H1 (cell line): ENCODE measurements at regions not wholly inside any gene's neighbourhood (a gene's known extent, or its start where the extent isn't known, plus 50 kb on each side); places are given as distances from the start of the nearest gene placed in this dataset.

Source experiments
- CEBPB ChIP-seq: IDR thresholded peaks from 2 replicates; pipeline ENCODE4 v1.6.1; 2012; ENCODE audit warnings: low read depth, low read length
- CTCF ChIP-seq, 3 experiments: IDR thresholded peaks; 1 replicate in 2 of 3; 2 replicates in 1 of 3; pipeline versions ENCODE4 v1.5.1 to v1.6.1; 2011; ENCODE audit warnings: low read length in 3 of 3, mild to moderate bottlenecking in 3 of 3, inconsistent platforms in 2 of 3, low read depth in 1 of 3, moderate library complexity in 1 of 3; ENCODE audit not compliant: insufficient read depth in 1 of 3; ENCODE audit errors: control extremely low read depth in 1 of 3
- EZH2 ChIP-seq: fragments of 200-600 bp; sonication (generic); IDR thresholded peaks from 2 replicates; pipeline ENCODE4 v1.7.1; 2012; ENCODE audit warnings: low read depth, mild to moderate bottlenecking, moderate library complexity, low read length, inconsistent platforms; ENCODE audit not compliant: severe bottlenecking
- GABPA ChIP-seq: IDR thresholded peaks from 2 replicates; pipeline ENCODE4 v1.6.1; 2011; ENCODE audit warnings: mild to moderate bottlenecking, low read length, moderate library complexity, borderline replicate concordance; ENCODE audit not compliant: insufficient read depth
- JUN ChIP-seq: IDR thresholded peaks from 2 replicates; pipeline ENCODE4 v1.6.1; 2011; ENCODE audit warnings: low read depth, mild to moderate bottlenecking, improper control_type of control experiment, low read length
- KDM1A ChIP-seq: fragments of 200-600, 300-600 bp; sonication (generic); IDR thresholded peaks from 2 replicates; pipeline ENCODE4 v1.7.1; 2016; ENCODE audit warnings: mild to moderate bottlenecking, low read length, borderline replicate concordance
- MAX ChIP-seq: IDR thresholded peaks from 2 replicates; pipeline ENCODE4 v1.6.1; 2012; ENCODE audit warnings: inconsistent platforms
- POLR2AphosphoS5 ChIP-seq: IDR thresholded peaks from 2 replicates; pipeline ENCODE4 v1.6.1; 2011; ENCODE audit warnings: low read depth, low read length
- RBBP5 ChIP-seq: IDR thresholded peaks from 2 replicates; pipeline ENCODE4 v1.7.1; 2012; ENCODE audit warnings: low read depth, mild to moderate bottlenecking, inconsistent platforms, low read length, moderate library complexity, borderline replicate concordance
- SIX5 ChIP-seq: IDR thresholded peaks from 2 replicates; pipeline ENCODE4 v1.6.1; 2011; ENCODE audit warnings: mild to moderate bottlenecking, low read depth, low read length
- TAF1 ChIP-seq: IDR thresholded peaks from 2 replicates; pipeline ENCODE4 v1.6.1; 2011; ENCODE audit warnings: mild to moderate bottlenecking, low read depth, low read length

- TF ChIP-seq EZH2, result no peak
- TF ChIP-seq GABPA, result no peak
- TF ChIP-seq MAX, result no peak
- TF ChIP-seq TAF1, result no peak
- no peak for TF ChIP-seq CTCF (IDR thresholded peaks at IDR 0.05; ENCODE audit: control extremely low read depth in 1 of 3, insufficient read depth in 1 of 3, low read depth in 1 of 3, low read length in 3 of 3)
- no peak for TF ChIP-seq POLR2AphosphoS5
- no peak for TF ChIP-seq SIX5
- TF ChIP-seq JUN, result no peak
- no peak for TF ChIP-seq CEBPB
- TF ChIP-seq RBBP5, result no peak
- TF ChIP-seq KDM1A, result no peak
Observed at GRCh38 chr16:75868636-75869632, 142.6 kb upstream of the CPHXL start.
